ENCODE measurements at regions not wholly inside any gene's neighbourhood (a gene's known extent, or its start where the extent isn't known, plus 50 kb on each side); places are given as distances from the start of the nearest gene placed in this dataset.

DNA sequence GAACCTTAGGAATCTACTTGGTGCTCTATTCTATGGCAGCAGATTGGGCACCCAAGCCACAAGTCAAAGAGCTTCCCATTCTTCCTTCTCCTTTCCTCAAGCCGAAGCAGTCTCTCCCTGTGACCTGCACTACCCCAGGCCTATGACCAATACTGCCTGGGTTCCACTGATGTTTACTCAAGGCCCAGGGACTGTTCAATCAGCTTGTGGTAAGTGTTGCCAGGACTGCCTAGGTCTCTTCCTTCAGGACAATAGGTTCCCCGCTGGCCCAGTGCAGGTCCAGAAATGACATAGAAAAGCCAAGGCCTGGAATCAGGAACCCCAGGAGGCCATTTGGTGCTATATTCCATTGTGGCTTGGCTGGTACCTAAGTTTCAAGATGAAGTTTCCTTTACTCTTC is 397.9 kb downstream of the ZIC4 start:
- DNase-seq: no peak

DNA sequence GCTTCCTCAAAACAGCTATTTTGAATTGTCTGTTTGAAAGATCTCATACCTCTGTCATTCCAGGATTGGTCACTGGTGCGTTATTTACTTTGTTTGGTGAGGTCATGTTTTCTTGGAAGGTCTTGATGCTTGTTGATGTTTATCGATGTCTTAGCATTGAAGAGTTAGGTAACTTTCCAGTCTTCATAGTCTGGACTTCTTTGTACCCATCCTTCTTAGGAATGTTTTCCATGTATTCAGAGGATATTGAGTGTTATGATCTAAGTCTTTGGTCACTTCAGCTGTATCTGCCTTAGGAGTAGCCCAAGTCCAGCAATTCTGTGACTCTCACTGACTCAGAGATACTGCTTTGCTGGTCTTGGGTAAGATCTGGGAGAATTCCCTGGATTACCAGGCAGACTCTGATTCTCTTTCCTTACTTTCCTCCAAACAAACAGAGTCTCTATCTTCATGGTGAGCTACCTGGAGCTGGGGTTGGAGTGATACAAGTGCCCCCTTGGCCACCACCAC is 398.6 kb downstream of the ZIC4 start:
- DNase-seq: no peak

DNA sequence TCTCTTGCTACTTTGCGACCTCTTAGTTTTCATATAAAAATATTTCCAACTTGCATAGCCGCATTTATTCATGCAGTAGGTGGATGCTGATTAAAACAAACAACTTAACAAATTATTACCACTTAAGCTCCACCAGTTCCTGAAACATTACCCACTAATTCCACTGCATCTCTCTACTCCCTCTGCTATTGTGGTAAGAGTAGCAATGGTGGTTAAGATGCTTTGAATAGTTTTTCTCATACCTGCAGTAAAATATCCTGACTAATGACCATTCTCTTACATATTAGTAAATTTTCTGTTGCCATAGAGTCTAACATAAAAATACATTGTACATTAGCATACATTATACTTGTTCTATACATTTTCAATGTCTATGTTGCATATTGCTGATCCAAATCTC is 397.6 kb upstream of the PLSCR5 start:
- no peak for DNase-seq

DNA sequence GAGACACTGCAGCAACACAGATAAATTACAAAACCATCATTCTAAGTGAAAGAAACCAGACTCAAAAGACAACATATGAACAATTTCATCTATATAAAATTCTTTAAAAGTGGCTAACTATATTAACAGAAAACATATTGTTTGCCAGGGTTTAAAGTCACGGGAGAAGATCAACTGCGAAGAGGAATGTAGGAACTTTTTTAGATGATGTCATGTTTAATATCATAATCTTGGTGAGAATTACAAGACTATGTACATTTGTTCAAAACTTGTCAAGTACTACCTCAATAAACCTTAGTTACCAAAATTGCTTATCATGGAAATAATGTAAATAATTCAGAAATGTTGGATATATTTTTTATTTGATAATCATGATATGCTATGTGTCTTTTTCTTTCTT is 395.1 kb upstream of the PLSCR5 start:
- no peak for DNase-seq

DNA sequence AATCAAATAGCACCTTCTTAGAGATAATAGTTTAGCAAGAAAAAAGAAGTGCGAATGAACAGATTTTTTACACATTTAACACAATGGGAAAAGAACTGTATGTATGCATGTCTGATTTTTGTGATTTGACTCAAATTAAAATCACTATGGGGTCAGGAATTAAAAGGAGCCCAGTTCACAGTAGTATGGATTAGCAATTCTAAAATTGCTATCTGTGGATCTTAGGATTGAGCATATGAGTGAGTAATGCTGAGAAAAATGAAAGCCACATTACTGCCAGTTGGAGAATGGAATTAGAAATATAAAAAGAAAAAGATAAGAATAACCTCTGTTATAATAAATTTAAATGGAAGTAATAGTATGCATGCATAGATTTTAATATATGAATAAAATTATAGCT is 386.8 kb upstream of the PLSCR5 start:
- no peak for DNase-seq

DNA sequence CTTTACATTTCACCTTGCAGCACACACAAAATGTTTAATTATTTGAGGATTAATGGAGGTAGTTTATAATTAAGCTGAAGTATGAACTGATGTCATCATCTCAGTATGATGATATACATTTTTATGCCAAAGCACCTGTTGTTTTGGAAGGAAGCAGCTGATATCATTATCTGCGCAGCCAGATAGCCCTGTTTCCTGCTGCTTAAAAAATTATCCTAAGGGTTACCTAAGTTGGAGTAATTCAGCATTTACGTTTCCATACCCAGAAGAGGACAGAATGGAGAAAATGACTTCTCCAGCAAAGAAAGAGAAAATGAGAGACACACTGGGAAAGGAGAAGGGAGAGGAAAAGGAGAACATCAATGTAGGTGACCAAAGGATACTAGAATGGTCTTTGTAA is 370.3 kb upstream of the PLSCR5 start:
- DNase-seq: no peak

DNA sequence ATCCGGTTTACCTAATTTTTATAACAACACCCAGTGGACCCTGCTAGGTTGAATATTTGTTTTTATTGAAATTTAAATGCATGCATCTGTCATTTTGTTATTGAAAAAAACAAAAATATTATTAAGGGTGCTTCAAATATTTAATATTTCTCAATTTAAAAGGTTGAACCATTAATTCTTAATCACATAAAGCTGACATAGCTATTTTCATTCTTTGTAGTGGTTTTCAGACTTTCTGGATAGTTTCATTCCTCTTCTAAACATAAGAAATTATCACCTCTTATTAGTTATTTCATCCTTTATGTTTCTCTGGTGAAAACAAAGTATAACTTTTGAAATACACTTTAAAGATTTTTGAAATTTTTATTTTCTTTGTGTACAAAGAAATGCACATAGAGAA is 369.9 kb upstream of the PLSCR5 start:
- no peak for DNase-seq

DNA sequence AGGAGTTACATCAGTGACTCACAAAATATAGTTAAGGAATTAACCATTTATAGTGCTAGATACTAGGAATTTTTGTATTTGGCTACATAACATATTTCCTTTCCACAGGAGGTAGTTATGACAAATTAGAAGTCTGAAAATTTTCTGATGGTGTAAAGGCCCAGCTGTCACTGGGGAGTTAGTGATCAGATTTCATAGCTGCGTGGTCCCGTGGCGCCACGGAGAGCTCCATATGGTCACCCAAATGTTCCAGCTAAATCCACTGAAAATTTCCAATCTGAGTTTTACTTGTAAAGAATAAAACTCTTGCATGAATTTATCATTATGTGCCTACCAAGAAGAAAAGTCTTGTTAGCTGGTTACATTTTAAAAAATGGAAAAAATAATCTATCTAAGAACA is 368.9 kb upstream of the PLSCR5 start:
- DNase-seq: no peak

DNA sequence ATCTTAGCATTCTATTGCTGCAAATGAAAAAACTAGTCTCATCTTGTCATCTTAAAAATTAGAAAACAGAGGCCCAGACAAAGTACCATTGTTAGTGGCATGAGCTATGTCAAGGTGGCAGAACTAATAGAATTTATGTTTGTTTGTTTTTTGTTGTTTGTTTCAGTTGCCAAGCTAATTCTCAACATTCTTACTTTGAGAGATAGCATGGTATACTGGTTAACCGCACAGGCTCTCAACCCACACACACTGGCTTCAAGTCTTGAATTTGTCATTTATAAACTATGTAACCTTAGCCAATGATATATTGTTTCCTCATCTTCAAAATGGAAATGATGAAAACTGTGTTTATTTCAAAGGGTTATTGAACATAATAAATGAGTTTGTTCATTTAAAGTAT is 367.6 kb upstream of the PLSCR5 start:
- no peak for DNase-seq

DNA sequence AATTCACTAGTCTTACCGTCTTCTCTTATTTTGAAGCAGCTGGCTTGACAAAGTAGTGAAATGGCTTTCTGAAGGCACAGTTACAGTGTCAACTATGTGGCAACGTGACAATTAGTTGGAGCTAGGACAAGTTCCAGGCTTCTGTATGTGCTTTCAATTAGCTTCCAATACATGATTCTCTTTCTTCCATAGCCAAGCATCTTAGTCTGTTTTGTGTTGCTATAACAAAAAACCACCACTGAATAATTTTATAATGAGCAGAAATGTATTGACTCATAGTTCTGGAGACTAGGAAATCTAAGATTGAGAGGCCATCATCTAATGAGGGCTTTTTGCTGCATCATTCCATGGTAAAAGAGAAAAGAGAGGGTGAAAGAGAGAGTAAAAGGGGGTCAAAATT is 365.1 kb upstream of the PLSCR5 start:
- no peak for DNase-seq

DNA sequence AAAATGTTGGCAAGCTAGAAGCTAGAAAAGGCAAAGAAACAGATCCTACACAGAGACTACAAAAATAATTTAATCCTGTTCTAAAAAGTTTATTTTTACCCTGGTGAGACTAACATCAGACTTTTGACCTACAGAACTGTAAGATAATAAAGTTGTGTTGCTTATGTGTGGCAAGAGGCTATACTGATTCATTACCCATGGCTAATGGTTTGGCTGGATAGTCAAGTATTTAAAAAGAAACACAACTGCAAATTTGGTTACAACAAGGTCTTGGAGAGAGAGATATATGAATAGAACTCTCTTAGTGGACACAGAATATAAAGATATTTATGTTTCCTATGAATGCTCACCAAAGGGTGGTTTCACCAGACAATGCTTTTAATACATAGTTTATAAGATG is 364.2 kb upstream of the PLSCR5 start:
- no peak for DNase-seq

DNA sequence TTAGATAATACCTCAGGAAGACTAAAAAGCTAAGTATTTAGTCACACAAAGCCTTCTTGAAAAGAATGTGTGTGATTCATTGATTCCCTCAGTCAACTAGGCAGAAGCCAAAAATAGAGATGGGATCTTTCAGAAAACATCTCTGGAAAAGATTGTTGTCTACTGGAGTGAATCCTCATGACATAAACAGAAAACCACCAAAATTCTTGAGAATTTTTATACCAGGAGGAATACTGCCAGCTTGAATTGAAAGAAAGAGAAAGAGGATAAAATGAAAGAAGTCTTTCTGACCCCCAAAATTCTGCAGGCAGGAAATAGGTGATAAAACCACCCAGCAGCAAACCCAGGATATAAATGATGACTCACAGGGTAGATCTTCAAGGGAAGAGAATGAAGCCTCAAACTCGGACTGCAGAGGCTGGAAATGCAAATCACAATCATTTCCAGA is 363.1 kb upstream of the PLSCR5 start:
- DNase-seq: no peak

DNA sequence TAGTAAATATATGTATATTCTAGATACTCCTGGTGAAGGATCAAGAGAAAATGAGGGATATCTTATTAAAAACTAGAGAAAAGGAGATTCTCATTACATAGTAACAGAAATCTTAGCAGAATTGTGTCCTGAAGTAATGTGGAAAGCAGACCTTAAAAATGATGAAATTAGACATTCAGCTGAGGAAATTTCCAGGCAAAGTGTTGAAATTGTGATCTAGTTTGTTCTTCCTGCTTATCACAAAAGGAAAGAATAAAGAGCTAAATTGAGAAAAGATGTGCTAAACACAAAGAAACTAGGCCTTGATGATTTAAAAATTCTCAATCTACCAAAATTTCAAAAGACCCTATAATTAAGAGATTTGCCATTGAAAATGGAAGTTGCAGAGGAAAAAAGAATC is 362.6 kb upstream of the PLSCR5 start:
- DNase-seq: no peak

DNA sequence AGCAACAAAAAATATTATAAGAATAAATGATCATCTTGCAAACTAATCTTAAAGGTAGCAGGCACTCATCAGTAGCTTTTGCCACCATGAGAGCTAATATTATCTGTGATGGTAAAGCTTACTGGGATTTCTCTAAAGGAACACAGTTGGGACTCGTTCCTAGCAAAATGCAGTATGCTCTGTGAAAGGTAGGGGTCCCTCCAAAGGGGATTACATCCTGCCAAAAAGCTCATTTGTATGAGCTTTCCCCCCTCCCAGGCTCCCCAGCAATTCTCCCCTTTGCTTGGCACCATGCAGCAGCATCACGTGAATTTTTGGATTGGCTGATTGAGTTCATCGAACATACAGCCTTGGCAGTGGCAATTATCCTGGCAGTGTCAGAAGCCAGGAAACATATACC is 361.0 kb upstream of the PLSCR5 start:
- DNase-seq: no peak

DNA sequence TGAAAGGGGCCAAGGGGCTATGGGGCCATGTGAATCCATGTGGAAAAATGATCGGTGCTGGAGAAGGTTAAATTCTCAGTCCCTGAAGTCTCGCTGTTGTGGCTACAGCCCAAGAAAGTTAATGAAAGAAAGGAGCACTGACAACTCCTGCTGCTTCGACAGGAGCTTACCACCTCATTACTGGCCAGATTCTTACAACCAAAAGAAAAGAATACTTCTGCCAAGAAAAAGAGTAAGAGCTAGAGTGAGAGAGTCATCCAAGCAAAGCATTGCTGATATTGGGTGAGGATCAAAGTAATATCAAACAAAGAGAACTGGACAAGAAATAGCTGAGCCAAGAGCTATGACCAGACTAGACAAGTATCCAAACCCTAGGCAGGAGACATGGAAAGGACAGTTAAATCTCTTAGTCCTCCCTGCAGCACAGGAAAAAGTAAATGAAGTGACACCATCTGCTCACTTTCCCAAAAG is 348.4 kb upstream of the PLSCR5 start:
- DNase-seq: no peak

DNA sequence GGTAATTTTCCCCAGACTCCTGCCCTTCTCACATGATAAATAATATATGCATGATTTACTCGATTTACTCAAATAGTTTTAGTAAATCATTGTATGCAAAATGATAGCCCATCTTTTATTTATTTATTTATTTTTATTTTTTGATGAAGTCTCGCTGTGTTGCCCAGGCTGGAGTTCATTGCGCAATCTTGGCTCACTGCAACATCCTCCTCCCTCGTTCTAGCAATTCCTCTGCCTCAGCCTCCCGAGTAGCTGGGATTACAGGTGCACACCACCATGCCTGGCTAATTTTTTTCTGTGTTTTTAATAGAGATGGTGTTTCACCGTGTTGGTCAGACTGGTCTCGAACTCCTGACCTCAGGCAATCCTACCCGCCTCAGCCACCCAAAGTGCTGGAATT is 343.8 kb upstream of the PLSCR5 start:
- DNase-seq: no peak

DNA sequence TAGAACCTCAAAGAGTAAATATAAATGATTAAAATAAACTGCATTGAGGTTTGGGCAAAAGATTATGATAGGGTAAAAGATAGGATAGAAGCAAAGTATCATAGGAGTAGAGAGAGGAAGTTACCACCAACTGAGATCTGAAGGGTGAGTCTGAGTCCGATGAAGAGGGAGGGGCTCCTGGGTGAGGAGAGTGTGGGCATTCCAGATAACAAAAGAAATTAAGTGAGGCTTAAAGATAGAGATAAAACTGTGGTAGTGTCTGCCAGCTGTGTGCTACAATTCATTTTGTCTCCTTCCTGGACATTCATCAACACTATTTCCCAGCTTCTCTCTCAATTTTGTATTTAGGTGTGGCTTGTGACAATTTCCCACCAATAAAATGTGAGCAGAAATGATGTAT is 343.0 kb upstream of the PLSCR5 start:
- DNase-seq: no peak

DNA sequence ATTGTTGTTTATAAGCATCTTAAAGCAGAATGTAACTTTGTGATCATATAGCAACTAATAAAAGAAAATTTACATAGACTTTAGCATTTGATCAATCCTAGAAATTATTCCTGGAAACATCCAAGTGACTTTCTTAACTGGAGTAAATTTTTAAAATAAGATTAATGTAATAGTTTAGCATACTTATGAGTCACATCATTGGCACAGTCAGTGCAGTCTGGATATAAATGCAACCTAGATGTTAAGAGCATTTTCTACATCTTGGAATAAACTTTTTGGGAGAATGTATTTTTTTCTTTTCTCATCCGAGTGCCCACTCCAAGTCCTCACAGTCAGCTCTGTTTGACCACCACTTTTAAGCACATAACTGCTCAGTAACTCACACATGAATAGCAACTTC is 324.6 kb upstream of the PLSCR5 start:
- no peak for DNase-seq

DNA sequence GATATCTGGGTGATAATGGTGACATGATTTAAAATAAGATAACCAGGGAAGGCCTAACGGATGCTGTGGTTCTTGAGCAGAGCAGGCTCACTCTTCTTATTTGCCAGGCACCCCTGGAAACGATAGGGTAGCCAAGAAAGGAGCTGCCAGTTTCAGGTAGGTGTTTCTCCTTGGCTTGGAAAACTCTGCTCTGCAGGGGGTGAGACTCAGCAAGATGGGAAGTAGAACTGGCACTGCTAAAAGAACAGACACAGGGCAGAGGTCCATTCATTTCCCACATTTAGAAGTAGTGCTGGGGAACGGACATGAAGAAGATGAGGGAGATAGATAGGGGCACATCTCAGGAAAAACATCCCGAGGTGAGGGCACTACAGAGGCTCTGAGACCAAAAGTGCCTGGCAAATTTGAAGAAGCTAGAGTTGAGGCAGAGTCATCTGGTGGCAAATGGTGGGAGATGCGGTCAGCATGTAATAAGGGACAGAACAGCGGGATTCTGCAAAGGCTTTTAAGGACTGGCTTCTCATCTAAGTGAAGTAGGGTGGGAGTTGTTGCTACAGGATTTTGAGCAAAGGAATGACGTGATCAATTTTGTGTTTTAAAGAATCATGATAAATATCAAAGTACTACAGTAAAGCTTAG is 323.4 kb upstream of the PLSCR5 start:
- DNase-seq: no peak

DNA sequence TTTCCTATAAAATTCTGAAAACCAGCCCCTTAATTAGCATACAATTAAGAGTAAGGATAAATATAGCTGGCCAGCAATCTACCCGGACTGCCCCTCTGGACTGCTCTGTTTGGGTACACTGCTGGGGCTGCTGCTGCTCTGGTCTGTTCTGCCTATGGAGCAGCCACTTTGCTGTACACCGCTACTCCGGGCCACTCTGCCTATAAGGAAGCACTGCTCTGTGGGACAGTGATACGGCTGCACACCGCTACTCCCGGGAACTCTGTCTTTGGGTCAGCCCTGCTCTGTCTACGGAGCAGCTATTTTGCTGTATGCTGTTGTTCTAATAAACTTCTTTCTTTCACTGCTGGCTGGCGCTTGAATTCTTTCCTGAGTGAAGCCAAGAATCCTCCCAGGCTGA is 316.5 kb upstream of the PLSCR5 start:
- DNase-seq: no peak

DNA sequence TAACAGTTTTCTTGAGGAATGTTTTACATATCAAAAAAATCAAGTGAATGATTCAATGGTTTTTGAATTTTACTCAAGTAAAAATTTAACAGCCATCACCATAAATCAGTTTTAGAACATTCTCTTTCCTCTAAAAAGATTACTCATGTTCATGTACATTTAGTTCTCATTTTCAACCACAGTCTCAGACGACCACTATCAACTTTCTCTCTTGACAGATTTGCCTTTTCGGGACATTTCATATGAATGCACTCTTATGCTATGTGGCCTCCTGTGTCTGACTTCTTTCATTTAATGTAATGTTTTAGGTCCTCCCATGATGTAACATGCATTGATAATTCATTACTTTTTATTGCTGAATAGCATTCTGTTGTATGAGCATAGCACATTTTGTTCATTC is 309.3 kb upstream of the PLSCR5 start:
- DNase-seq: no peak

DNA sequence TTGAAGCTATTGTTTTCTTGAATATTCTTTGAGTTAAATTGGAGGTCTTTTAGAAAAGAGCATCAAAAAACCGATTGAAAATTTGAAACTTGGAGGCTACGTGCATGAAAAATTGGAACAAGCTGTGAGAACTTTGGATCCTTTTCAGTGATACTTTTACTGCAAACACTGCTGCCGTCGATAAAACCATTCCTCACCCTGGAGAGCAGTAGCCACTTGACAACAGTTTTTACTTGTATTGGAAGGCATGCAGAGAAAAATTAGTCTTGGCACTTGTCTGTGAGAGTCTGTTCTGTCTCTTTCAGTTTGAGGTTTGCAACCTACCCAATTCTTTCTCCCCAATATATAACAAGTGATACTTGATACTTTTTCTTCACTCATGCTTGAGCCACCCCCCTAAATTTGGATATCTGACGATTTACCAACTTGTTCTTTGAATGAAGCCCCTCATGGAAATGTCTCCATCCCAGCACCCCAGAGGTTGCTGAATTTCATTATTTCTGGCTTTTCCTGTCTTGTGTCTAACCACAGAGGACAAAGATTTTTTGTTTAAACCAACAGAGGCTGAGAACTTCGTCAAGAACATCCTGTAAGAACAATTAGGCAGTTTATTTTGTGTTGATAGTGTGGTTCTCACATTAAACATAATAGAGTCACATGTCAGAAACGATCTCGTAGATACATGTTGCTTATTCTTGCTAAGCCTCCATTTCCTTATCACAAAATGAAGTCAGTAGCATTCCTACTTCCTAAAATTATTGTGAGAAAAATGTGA is 307.3 kb upstream of the PLSCR5 start:
- no peak for DNase-seq

DNA sequence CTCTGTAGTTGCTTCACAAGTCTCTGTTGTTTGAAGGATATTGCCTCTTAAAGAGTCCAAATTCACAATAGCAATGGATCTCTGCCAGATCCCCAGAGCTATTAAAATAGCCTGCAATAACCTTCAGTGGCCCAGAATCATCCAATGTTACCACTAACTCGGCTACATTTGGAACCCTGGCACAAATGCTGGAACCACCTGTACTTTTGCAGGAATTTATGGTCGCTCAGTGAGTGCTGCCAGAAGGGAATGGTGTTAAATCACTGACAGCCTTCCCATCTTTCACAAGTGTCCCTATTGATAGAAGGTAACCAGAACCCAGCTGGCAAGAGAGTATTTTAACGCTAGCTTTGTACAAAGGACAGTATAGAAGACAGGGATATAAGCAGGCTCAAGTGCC is 298.8 kb upstream of the PLSCR5 start:
- DNase-seq: no peak

DNA sequence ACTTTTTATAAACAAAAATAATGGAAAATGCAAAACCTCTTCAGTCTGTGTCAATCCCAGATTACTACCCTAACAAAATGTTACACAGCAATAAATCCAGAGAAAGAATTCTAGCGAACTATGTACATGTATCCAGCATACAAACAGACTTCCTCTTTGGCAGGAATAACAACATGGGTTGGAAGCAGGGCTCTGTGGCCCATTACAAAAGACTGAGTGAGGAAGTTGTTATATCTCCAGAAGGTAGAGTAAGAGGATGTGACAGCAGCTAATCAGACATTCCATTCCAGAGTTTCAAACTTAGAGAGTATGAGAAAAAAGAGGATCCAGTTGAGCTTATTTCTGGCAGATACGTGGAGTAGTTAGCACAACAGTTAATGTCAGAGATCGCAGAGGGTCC is 294.0 kb upstream of the PLSCR5 start:
- no peak for DNase-seq

DNA sequence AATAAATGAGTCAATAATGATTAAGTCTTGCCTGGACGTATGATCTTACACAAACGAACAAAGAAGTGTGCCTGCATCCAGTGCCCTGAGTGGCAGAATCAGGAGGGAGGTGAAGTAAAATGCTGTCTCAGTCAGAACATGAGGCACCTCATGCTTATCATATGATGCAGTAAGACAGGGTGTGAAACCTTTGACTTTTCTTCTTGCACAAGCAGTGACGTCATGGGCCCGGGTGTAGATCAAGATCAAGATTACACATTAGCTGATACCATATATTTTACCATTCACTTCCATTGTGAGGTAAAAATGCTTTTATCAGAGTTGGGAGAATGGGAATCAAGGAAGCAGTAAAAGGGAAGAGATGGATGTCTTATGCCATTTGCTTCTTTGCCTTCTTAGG is 291.6 kb upstream of the PLSCR5 start:
- no peak for DNase-seq
